HG03571 (cell line): ENCODE measurements at regions not wholly inside any gene's neighbourhood (a gene's known extent, or its start where the extent isn't known, plus 50 kb on each side); places are given as distances from the start of the nearest gene placed in this dataset.

Source experiments
- ATAC-seq: cut with Tn5 transposase; IDR thresholded peaks from one replicate; pipeline ENCODE4 v1.9.1; 2021; ENCODE audit not compliant: unreplicated experiment

GRCh38 chr20:48257833-48258232, 472.6 kb upstream of the SULF2 start:
- no peak for ATAC-seq

- no peak for ATAC-seq
Measured at GRCh38 chr20:48247961-48248360, 462.7 kb upstream of the SULF2 start.

- no peak for ATAC-seq
Measured at GRCh38 chr20:48246061-48246790, 460.9 kb upstream of the SULF2 start.

GRCh38 chr20:48242623-48243022, 457.3 kb upstream of the SULF2 start:
- no peak for ATAC-seq

GRCh38 chr20:48241482-48241881, 456.2 kb upstream of the SULF2 start:
- ATAC-seq = no peak

- ATAC-seq = no peak
Measured at GRCh38 chr20:48238781-48239180, 453.5 kb upstream of the SULF2 start.

- ATAC-seq = no peak
Measured at GRCh38 chr20:48238326-48238725, 453.0 kb upstream of the SULF2 start.

GRCh38 chr20:48236000-48236970, 451.0 kb upstream of the SULF2 start:
- ATAC-seq = no peak

GRCh38 chr20:48234951-48235350, 449.7 kb upstream of the SULF2 start:
- no peak for ATAC-seq

- ATAC-seq = no peak
Measured at GRCh38 chr20:48231253-48231930, 446.1 kb upstream of the SULF2 start.

- no peak for ATAC-seq
Measured at GRCh38 chr20:48230216-48230615, 444.9 kb upstream of the SULF2 start.

GRCh38 chr20:48227381-48227780, 442.1 kb upstream of the SULF2 start:
- ATAC-seq = no peak

- no peak for ATAC-seq
Measured at GRCh38 chr20:48226642-48227041, 441.4 kb upstream of the SULF2 start.

- ATAC-seq = no peak
Measured at GRCh38 chr20:48224533-48225050, 439.3 kb upstream of the SULF2 start.

- no peak for ATAC-seq
Measured at GRCh38 chr20:48223715-48224114, 438.4 kb upstream of the SULF2 start.

- ATAC-seq = no peak
Measured at GRCh38 chr20:48222595-48223180, 437.4 kb upstream of the SULF2 start.

GRCh38 chr20:48220033-48220633, 434.9 kb upstream of the SULF2 start:
- no peak for ATAC-seq

GRCh38 chr20:48219306-48219705, 434.0 kb upstream of the SULF2 start:
- no peak for ATAC-seq

GRCh38 chr20:48217190-48217589, 431.9 kb upstream of the SULF2 start:
- ATAC-seq = no peak

GRCh38 chr20:48215536-48215935, 430.3 kb upstream of the SULF2 start:
- ATAC-seq = no peak
